A673 (cell line): ENCODE measurements at regions not wholly inside any gene's neighbourhood (a gene's known extent, or its start where the extent isn't known, plus 50 kb on each side); places are given as distances from the start of the nearest gene placed in this dataset.

Experiments
- BruUV-seq: library from RNA; stranded (reverse); fragments of 400-500 nt; replicated peaks from 2 replicates; lab custom pipeline; 2021; lab: Mats Ljungman, UMichigan
- CTCF ChIA-PET: fragments of 300-600 bp; sonication (Branson Sonifier 250); formaldehyde crosslinking; loops from one replicate; lab custom pipeline; 2022; ENCODE audit warnings: antibody characterized with exemption; lab: Charles Lee
- POLR2A ChIA-PET: fragments of 300-600 bp; sonication (Branson Sonifier 250); formaldehyde crosslinking; loops from one replicate; lab custom pipeline; 2022; ENCODE audit warnings: antibody characterized with exemption; ENCODE audit not compliant: low non-redundant PET; lab: Charles Lee
- DNase-seq: peaks from one replicate; pipeline ENCODE4 v3.0.0-alpha.2; 2015; ENCODE audit warnings: low spot score
- H3K27ac ChIP-seq: fragments of 200-600 bp; sonication (generic); 2 replicates; pipeline ENCODE4 v1.5.1; 2016; ENCODE audit warnings: mixed run types, low read depth, mild to moderate bottlenecking, mixed read lengths, antibody characterized with exemption, low read length; ENCODE audit not compliant: poor library complexity, severe bottlenecking
- H3K27me3 ChIP-seq: fragments of 200-600 bp; sonication (generic); replicated peaks from 2 replicates; pipeline ENCODE4 v1.6.1; 2017; ENCODE audit warnings: mixed run types, low read depth, mild to moderate bottlenecking, mixed read lengths, antibody characterized with exemption, low read length; ENCODE audit not compliant: insufficient read depth, poor library complexity
- H3K36me3 ChIP-seq: fragments of 200-600 bp; sonication (generic); 2 replicates; pipeline ENCODE4 v1.6.1; 2016; ENCODE audit warnings: mixed run types, mild to moderate bottlenecking, mixed read lengths, antibody characterized with exemption, low read length; ENCODE audit not compliant: insufficient read depth, poor library complexity, severe bottlenecking
- H3K4me1 ChIP-seq: fragments of 200-600 bp; sonication (generic); 2 replicates; pipeline ENCODE4 v1.6.1; 2017; ENCODE audit warnings: mixed run types, mild to moderate bottlenecking, mixed read lengths, antibody characterized with exemption, low read length; ENCODE audit not compliant: insufficient read depth, poor library complexity, severe bottlenecking
- H3K4me3 ChIP-seq: fragments of 200-600 bp; sonication (generic); 2 replicates; pipeline ENCODE4 v1.5.1; 2016; ENCODE audit warnings: low read depth, mixed run types, mild to moderate bottlenecking, mixed read lengths, low read length; ENCODE audit not compliant: poor library complexity, severe bottlenecking
- H3K9me3 ChIP-seq: fragments of 200-600 bp; sonication (generic); 2 replicates; pipeline ENCODE4 v1.6.1; 2016; ENCODE audit warnings: mixed run types, low read depth, mild to moderate bottlenecking, mixed read lengths, antibody characterized with exemption, low read length; ENCODE audit not compliant: poor library complexity, severe bottlenecking
- EZH2 ChIP-seq: fragments of 200-600 bp; sonication (generic); IDR thresholded peaks from 2 replicates; pipeline ENCODE4 v1.6.1; 2017; ENCODE audit warnings: borderline replicate concordance, low read depth, mild to moderate bottlenecking, mixed read lengths, antibody characterized with exemption, low read length; ENCODE audit not compliant: poor library complexity, severe bottlenecking
- intact Hi-C: fragments of 100-400 bp; cut with micrococcal nuclease; formaldehyde crosslinking; loops from one replicate; pipeline ENCODE4 v1.10.0; 2022; ENCODE audit not compliant: unreplicated experiment
- TF ChIP-seq, protein P1 (sequence below): fragments of 300-800, 200-600 bp; sonication (generic); conservative IDR thresholded peaks from 2 replicates; pipeline ENCODE4 v1.5.1; 2017; ENCODE audit warnings: low read depth, mild to moderate bottlenecking, antibody characterized with exemption, low read length, moderate library complexity, mixed read lengths

- BruUV-seq = no TSS peak
- intact Hi-C loops = no loop called here
- no peaks in the 10 kb centered on the region for H3K4me1 ChIP-seq
- H3K9me3 ChIP-seq = no peaks in the 10 kb centered on the region
- H3K27ac ChIP-seq = no peak overlapping the region
- ChIA-PET CTCF (no interaction called here), POLR2A (no interaction called here)
- no peak overlapping the region for H3K4me3 ChIP-seq
- no peaks in the 10 kb centered on the region for H3K36me3 ChIP-seq
- TF ChIP-seq, protein P1, sequence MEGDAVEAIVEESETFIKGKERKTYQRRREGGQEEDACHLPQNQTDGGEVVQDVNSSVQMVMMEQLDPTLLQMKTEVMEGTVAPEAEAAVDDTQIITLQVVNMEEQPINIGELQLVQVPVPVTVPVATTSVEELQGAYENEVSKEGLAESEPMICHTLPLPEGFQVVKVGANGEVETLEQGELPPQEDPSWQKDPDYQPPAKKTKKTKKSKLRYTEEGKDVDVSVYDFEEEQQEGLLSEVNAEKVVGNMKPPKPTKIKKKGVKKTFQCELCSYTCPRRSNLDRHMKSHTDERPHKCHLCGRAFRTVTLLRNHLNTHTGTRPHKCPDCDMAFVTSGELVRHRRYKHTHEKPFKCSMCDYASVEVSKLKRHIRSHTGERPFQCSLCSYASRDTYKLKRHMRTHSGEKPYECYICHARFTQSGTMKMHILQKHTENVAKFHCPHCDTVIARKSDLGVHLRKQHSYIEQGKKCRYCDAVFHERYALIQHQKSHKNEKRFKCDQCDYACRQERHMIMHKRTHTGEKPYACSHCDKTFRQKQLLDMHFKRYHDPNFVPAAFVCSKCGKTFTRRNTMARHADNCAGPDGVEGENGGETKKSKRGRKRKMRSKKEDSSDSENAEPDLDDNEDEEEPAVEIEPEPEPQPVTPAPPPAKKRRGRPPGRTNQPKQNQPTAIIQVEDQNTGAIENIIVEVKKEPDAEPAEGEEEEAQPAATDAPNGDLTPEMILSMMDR = no peak
- no peak for TF ChIP-seq EZH2
- peak; percentile 1 for DNase-seq
- H3K27me3 ChIP-seq = no peaks in the 10 kb centered on the region
Observed at GRCh38 chr20:6663751-6664388, 103.6 kb upstream of the BMP2 start.

DNA sequence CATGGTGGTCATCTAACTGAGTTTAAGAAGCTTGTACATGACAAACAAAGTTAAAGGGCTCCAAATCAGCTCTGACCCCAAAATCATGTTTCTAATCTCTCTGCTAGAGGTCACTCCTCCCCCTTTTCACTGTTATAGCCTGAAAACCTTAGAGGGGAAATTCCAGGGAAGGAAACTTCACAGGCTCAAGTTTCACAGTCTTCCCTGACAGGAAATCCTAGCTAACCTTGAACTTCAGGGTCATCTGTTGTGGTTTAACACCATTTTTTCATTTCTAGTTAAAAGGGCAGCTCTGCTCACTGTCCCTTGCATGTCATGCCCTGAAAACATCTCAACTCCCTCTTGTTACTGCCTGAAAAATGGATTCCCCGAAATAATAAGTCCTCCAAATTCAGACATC is 104.4 kb upstream of the BMP2 start:
- no peaks in the 10 kb centered on the region for H3K9me3 ChIP-seq
- no peaks in the 10 kb centered on the region for H3K36me3 ChIP-seq
- ChIA-PET POLR2A (no interaction called here), CTCF (no interaction called here)
- no peak for DNase-seq
- H3K4me1 ChIP-seq = no peaks in the 10 kb centered on the region
- no peaks in the 10 kb centered on the region for H3K27me3 ChIP-seq
- intact Hi-C loops = no loop called here
- TF ChIP-seq, protein P1 = no peak
- TF ChIP-seq EZH2 = no peak
- H3K4me3 ChIP-seq = no peak overlapping the region
- H3K27ac ChIP-seq = no peak overlapping the region
- no TSS peak for BruUV-seq

DNA sequence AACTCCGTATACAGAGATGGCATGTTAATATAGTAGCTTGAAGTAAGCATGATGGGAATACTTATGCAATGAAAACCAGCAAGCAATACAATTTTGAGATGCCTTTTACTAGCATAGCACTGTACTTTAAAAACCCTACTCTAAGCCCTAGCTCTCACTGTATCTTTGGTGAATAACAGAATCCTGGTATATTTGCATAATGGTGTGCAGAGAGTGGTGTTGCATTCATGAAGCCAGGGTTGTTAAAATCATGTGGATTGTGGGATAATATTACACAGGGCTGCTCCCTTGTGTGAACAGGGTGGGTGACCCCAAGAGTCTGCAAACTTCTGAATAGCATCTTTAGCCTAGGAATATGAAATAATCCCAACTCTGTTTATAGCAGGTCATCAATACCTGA is 105.2 kb upstream of the BMP2 start:
- Histone ChIP-seq H3K27ac (no peak overlapping the region), H3K27me3 (no peaks in the 10 kb centered on the region), H3K36me3 (no peaks in the 10 kb centered on the region), H3K4me1 (no peaks in the 10 kb centered on the region), H3K9me3 (no peaks in the 10 kb centered on the region), H3K4me3 (no peak overlapping the region)
- DNase-seq = no peak
- intact Hi-C loops = no loop called here
- BruUV-seq = no TSS peak
- ChIA-PET CTCF (no interaction called here), POLR2A (no interaction called here)
- no peak for TF ChIP-seq EZH2
- TF ChIP-seq, protein P1 = no peak
